Neural progenitor cell (in vitro differentiated cells): ENCODE measurements at regions not wholly inside any gene's neighbourhood (a gene's known extent, or its start where the extent isn't known, plus 50 kb on each side); places are given as distances from the start of the nearest gene placed in this dataset.

Experiments used
- EZH2 ChIP-seq: fragments of 200-600 bp; sonication (generic); IDR thresholded peaks from 2 replicates; pipeline ENCODE4 v1.6.1; 2017; ENCODE audit warnings: antibody characterized with exemption, mild to moderate bottlenecking, moderate library complexity
- TF ChIP-seq, protein P1 (sequence below): fragments of 200-600 bp; sonication (generic); IDR thresholded peaks from 2 replicates; pipeline ENCODE4 v1.5.1; 2017; ENCODE audit warnings: antibody characterized with exemption, mild to moderate bottlenecking

- TF ChIP-seq, protein P1, sequence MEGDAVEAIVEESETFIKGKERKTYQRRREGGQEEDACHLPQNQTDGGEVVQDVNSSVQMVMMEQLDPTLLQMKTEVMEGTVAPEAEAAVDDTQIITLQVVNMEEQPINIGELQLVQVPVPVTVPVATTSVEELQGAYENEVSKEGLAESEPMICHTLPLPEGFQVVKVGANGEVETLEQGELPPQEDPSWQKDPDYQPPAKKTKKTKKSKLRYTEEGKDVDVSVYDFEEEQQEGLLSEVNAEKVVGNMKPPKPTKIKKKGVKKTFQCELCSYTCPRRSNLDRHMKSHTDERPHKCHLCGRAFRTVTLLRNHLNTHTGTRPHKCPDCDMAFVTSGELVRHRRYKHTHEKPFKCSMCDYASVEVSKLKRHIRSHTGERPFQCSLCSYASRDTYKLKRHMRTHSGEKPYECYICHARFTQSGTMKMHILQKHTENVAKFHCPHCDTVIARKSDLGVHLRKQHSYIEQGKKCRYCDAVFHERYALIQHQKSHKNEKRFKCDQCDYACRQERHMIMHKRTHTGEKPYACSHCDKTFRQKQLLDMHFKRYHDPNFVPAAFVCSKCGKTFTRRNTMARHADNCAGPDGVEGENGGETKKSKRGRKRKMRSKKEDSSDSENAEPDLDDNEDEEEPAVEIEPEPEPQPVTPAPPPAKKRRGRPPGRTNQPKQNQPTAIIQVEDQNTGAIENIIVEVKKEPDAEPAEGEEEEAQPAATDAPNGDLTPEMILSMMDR, result no peak
- no peak for TF ChIP-seq EZH2
These were observed 152.6 kb upstream of the SLC4A4 start for GRCh38 chr4:71186257-71186565.
